Right atrium auricular region (tissue), 2 donors: ENCODE measurements at regions not wholly inside any gene's neighbourhood (a gene's known extent, or its start where the extent isn't known, plus 50 kb on each side); places are given as distances from the start of the nearest gene placed in this dataset.

ENCODE experiments used
- DNase-seq: peaks from one replicate; pipeline ENCODE4 v3.0.0-alpha.2; 2019; ENCODE audit warnings: low spot score
- H3K27ac ChIP-seq, 2 donors: fragments of 200-600 bp; sonication (generic); 1 replicate in 1 of 2; 2 replicates in 1 of 2; pipeline ENCODE4 v1.5.1; 2016 to 2019
- H3K27me3 ChIP-seq, 2 donors: fragments of 200-600 bp; sonication (generic); one replicate each; pipeline versions ENCODE4 v1.5.1 to v1.6.0; 2017 to 2019
- H3K36me3 ChIP-seq: fragments of 200-600 bp; sonication (generic); one replicate; pipeline ENCODE4 v1.5.1; 2016
- H3K4me1 ChIP-seq, 2 donors: fragments of 200-600 bp; sonication (generic); one replicate each; pipeline versions ENCODE4 v1.5.1 to v1.6.0; 2017 to 2019
- H3K4me3 ChIP-seq, 2 donors: fragments of 200-600 bp; sonication (generic); 1 replicate in 1 of 2; 2 replicates in 1 of 2; pipeline ENCODE4 v1.5.1; 2017 to 2019; ENCODE audit warnings: mild to moderate bottlenecking in 1 of 2, moderate library complexity in 1 of 2
- H3K9me3 ChIP-seq, 2 donors: fragments of 200-600 bp; sonication (generic); one replicate each; pipeline ENCODE4 v1.5.1; 2019
- TF ChIP-seq, protein P1 (sequence below), 2 donors: fragments of 200-600 bp; sonication (generic); IDR thresholded peaks; one replicate each; pipeline ENCODE4 v1.5.1; 2019; ENCODE audit warnings: antibody characterized with exemption in 2 of 2

DNA sequence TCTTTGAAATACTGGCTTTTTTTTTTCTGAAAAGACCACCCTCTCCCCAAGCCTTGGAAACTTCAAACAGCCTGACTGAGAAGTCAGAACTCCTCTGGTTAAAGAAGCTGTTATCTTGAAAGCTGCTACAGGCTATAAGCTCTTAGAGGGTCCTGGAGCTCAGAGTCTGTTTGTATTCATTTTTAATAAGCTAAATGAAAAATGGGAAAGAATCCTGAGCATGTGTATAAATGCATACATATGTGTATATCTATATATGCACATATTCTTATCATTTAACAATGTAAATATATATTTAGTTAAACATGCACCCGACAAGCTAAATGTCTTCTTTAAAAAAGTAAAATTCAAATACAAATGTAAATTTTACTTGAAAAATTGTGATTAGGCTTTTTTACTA, 494.9 kb upstream of the POU3F2 start:
- Histone ChIP-seq H3K9me3 (no peaks in the 10 kb centered on the region), H3K27ac (no peak overlapping the region), H3K4me1 (no peaks in the 10 kb centered on the region), H3K4me3 (no peak overlapping the region), H3K36me3 (no peaks in the 10 kb centered on the region), H3K27me3 (no peaks in the 10 kb centered on the region)
- DNase-seq: no peak
- TF ChIP-seq, protein P1, sequence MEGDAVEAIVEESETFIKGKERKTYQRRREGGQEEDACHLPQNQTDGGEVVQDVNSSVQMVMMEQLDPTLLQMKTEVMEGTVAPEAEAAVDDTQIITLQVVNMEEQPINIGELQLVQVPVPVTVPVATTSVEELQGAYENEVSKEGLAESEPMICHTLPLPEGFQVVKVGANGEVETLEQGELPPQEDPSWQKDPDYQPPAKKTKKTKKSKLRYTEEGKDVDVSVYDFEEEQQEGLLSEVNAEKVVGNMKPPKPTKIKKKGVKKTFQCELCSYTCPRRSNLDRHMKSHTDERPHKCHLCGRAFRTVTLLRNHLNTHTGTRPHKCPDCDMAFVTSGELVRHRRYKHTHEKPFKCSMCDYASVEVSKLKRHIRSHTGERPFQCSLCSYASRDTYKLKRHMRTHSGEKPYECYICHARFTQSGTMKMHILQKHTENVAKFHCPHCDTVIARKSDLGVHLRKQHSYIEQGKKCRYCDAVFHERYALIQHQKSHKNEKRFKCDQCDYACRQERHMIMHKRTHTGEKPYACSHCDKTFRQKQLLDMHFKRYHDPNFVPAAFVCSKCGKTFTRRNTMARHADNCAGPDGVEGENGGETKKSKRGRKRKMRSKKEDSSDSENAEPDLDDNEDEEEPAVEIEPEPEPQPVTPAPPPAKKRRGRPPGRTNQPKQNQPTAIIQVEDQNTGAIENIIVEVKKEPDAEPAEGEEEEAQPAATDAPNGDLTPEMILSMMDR (IDR thresholded peaks at IDR 0.05): no peak

DNA sequence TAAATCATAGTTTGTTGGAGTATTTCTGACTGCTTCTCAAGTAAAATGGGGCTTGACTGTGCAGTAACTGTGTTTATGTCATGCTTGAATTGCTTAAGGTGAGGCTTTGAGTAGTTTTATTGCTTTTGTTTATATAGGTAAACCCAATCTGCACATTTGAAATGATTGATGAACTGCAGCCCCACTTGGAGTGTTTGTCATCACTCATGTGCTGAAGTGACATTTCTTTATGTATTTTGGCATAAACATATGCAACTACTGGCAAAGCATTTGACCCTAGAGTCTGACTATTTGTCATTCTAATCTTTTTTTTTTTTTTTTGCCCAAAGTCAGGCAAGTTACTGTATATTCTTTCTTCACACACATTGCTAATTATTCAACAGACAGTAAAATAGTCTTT, 491.4 kb upstream of the POU3F2 start:
- Histone ChIP-seq H3K36me3 (no peaks in the 10 kb centered on the region), H3K27me3 (no peaks in the 10 kb centered on the region), H3K9me3 (no peaks in the 10 kb centered on the region), H3K27ac (no peak overlapping the region), H3K4me1 (no peaks in the 10 kb centered on the region), H3K4me3 (no peak overlapping the region)
- no peak for DNase-seq
- TF ChIP-seq, protein P1 (IDR thresholded peaks at IDR 0.05): no peak

DNA sequence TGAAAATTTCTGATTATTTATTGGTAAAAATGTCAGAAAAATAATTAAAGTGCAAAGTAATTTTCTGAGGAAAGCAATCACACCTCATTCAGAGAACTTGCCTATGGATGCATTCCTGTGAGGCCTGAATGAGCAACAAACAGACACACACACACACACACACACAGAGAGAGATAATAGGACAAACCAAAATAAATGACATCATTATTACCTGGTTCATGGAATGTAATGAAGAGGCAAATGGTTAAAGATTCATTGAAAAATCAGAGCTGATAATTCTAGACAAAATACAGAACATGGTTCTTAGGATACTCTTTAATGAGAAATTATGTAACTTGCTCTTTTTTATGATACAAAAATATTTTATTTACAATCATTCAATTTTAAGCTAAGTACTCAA, 490.6 kb upstream of the POU3F2 start:
- no peak for DNase-seq
- Histone ChIP-seq H3K9me3 (no peaks in the 10 kb centered on the region), H3K4me3 (no peak overlapping the region), H3K36me3 (no peaks in the 10 kb centered on the region), H3K27ac (no peak overlapping the region), H3K4me1 (no peaks in the 10 kb centered on the region), H3K27me3 (no peaks in the 10 kb centered on the region)
- TF ChIP-seq, protein P1 (IDR thresholded peaks at IDR 0.05): no peak

DNA sequence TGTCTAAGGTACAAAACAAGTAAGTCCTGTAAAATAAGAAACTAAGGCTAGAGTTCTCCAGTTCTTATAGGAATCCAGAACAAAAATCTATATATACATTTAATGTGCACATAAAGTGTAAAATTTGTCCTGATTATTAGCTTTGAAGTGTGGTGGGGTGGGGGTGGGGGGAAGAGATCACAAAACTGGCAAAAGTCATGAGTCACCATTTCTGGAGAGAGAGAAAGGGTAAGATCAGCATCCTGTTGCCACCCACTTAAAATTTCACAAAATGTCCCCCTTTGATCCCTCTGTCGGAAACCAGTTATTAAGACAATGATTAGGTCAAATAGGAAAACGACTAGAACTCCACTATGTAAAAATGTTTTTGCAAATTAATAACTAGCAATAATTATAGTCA, 482.0 kb upstream of the POU3F2 start:
- Histone ChIP-seq H3K9me3 (no peaks in the 10 kb centered on the region), H3K4me3 (no peak overlapping the region), H3K27ac (no peak overlapping the region), H3K36me3 (no peaks in the 10 kb centered on the region), H3K4me1 (no peaks in the 10 kb centered on the region), H3K27me3 (no peaks in the 10 kb centered on the region)
- DNase-seq: no peak
- TF ChIP-seq, protein P1 (IDR thresholded peaks at IDR 0.05): no peak

DNA sequence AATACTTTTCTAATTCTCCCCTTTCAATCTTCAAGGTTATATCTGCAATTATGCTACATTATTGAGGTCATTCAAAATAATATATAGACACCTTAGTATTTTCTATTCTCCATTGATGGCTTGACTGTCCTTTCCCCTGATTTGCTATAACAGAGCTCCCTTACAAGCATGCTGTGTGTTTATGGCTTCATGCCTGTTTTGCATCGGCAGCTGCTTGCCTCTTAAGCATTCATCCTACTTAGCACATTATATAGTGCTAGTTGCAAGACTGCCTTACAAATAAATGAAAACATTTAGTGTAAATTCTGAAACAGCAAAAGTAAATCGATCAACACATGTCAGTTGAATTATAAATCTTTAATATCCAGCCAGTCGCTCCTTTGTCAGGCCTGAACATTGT, 476.2 kb upstream of the POU3F2 start:
- H3K4me1 ChIP-seq: no peaks in the 10 kb centered on the region
- TF ChIP-seq, protein P1 (IDR thresholded peaks at IDR 0.05): no peak
- no peaks in the 10 kb centered on the region for H3K9me3 ChIP-seq
- no peak overlapping the region for H3K4me3 ChIP-seq
- no peak for DNase-seq
- no peaks in the 10 kb centered on the region for H3K36me3 ChIP-seq
- H3K27me3 ChIP-seq: no peaks in the 10 kb centered on the region
- H3K27ac ChIP-seq: no peak overlapping the region

DNA sequence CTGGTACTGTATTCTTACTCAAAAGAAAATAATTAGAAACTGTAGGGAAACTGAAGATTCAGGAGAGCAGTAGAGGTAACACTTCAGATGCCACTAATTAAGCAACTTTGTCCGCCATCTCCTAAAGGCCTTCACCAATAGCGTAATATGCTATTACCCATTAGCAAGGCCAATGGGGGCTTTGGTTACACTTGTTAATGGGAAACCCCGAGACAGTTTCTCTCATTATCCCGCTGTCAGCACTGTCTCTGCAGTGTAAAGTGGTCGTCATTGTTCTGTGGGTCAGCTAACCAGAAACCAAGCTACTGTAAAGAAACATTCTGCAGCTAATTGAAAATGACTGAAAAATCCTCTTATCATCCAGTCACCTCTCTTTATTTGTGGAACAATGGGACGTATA, 468.0 kb upstream of the POU3F2 start:
- no peaks in the 10 kb centered on the region for H3K36me3 ChIP-seq
- H3K27me3 ChIP-seq: no peaks in the 10 kb centered on the region
- no peaks in the 10 kb centered on the region for H3K9me3 ChIP-seq
- TF ChIP-seq, protein P1 (IDR thresholded peaks at IDR 0.05): no peak
- H3K27ac ChIP-seq: no peak overlapping the region
- no peaks in the 10 kb centered on the region for H3K4me1 ChIP-seq
- no peak overlapping the region for H3K4me3 ChIP-seq
- no peak for DNase-seq
